ENCODE measurements at regions not wholly inside any gene's neighbourhood (a gene's known extent, or its start where the extent isn't known, plus 50 kb on each side); places are given as distances from the start of the nearest gene placed in this dataset.
A peak's percentile ranks its signal among the peaks of the same experiment; 100 is the strongest.

- Histone ChIP-seq H3K4me1 (ENCODE audit: control insufficient read depth, insufficient read depth, low read length, poor library complexity, severe bottlenecking) (no peaks in the 10 kb centered on the region), H3K36me3 (ENCODE audit: control insufficient read depth, insufficient read depth, low read length) (no peaks in the 10 kb centered on the region), H3K4me3 (ENCODE audit: low read depth, low read length) (no peak overlapping the region), H3K27me3 (ENCODE audit: control insufficient read depth, insufficient read depth, low read length) (peaks cover 9% of the 10 kb centered on the region), H3K27ac (ENCODE audit: insufficient read depth, low read length, poor library complexity, severe bottlenecking) (no peak overlapping the region), H3K9me3 (ENCODE audit: control insufficient read depth in 2 of 2, low read length in 2 of 2) (no peaks in the 10 kb centered on the region)
- Mint-ChIP-seq H3K27me3 (peaks cover 15% of the 10 kb centered on the region), H3K9me3 (peaks cover 0 to 2% (median 0%) of the 10 kb centered on the region in 7 donors), H3K36me3 (no peaks in the 10 kb centered on the region), H3K4me1 (no peaks in the 10 kb centered on the region), H3K27ac (no peak overlapping the region), H3K4me3 (no peak overlapping the region)
- DNase-seq (no peak), ATAC-seq (ENCODE audit: low read depth in 2 of 2) (no peak)
Observed at GRCh38 chr2:234628953-234629352, 132.1 kb upstream of the ARL4C start.

- Histone ChIP-seq H3K36me3 (ENCODE audit: control insufficient read depth, insufficient read depth, low read length) (no peaks in the 10 kb centered on the region), H3K27me3 (ENCODE audit: control insufficient read depth, insufficient read depth, low read length) (peaks cover 9% of the 10 kb centered on the region), H3K4me3 (ENCODE audit: low read depth, low read length) (no peak overlapping the region), H3K27ac (ENCODE audit: insufficient read depth, low read length, poor library complexity, severe bottlenecking) (no peak overlapping the region), H3K4me1 (ENCODE audit: control insufficient read depth, insufficient read depth, low read length, poor library complexity, severe bottlenecking) (no peaks in the 10 kb centered on the region), H3K9me3 (ENCODE audit: control insufficient read depth in 2 of 2, low read length in 2 of 2) (no peaks in the 10 kb centered on the region)
- Mint-ChIP-seq H3K27me3 (peaks cover 15% of the 10 kb centered on the region), H3K4me1 (peaks cover 0 to 2% (median 0%) of the 10 kb centered on the region in 4 donors), H3K4me3 (no peak overlapping the region), H3K27ac (peak overlapping the region in 1 of 3 donors; percentile 35), H3K36me3 (no peaks in the 10 kb centered on the region), H3K9me3 (peaks cover 0 to 2% (median 0%) of the 10 kb centered on the region in 7 donors)
- no peak for DNase-seq
- no peak for ATAC-seq (ENCODE audit: low read depth in 2 of 2)
Observed at GRCh38 chr2:234627308-234627707, 130.4 kb upstream of the ARL4C start.

- no peaks in the 10 kb centered on the region for H3K36me3 Mint-ChIP-seq
- H3K27me3 ChIP-seq (ENCODE audit: control insufficient read depth, insufficient read depth, low read length), result peaks cover 7% of the 10 kb centered on the region
- H3K4me1 Mint-ChIP-seq, result peaks cover 0 to 2% (median 0%) of the 10 kb centered on the region in 4 donors
- H3K27me3 Mint-ChIP-seq, result peaks cover 12% of the 10 kb centered on the region
- ATAC-seq (ENCODE audit: low read depth in 2 of 2) (no peak), DNase-seq (no peak)
- no peaks in the 10 kb centered on the region for H3K9me3 ChIP-seq (ENCODE audit: control insufficient read depth in 2 of 2, low read length in 2 of 2)
- H3K9me3 Mint-ChIP-seq, result peaks cover 0 to 2% (median 0%) of the 10 kb centered on the region in 7 donors
- no peak overlapping the region for H3K27ac ChIP-seq (ENCODE audit: insufficient read depth, low read length, poor library complexity, severe bottlenecking)
- no peak overlapping the region for H3K27ac Mint-ChIP-seq
- no peaks in the 10 kb centered on the region for H3K36me3 ChIP-seq (ENCODE audit: control insufficient read depth, insufficient read depth, low read length)
- no peak overlapping the region for H3K4me3 Mint-ChIP-seq
- H3K4me3 ChIP-seq (ENCODE audit: low read depth, low read length), result no peak overlapping the region
- no peaks in the 10 kb centered on the region for H3K4me1 ChIP-seq (ENCODE audit: control insufficient read depth, insufficient read depth, low read length, poor library complexity, severe bottlenecking)
Observed at GRCh38 chr2:234626566-234627130, 129.8 kb upstream of the ARL4C start.

- DNase-seq, result no peak
Observed at GRCh38 chr2:234625626-234626250, 128.9 kb upstream of the ARL4C start.

GRCh38 chr2:234623521-234623991 is 126.7 kb upstream of the ARL4C start:
- no peak for ATAC-seq (ENCODE audit: low read depth in 2 of 2)
- Mint-ChIP-seq H3K36me3 (no peaks in the 10 kb centered on the region), H3K9me3 (peaks cover 0 to 4% (median 0%) of the 10 kb centered on the region in 7 donors), H3K4me1 (peaks cover 6 to 12% (median 8%) of the 10 kb centered on the region in 4 donors), H3K27ac (no peak overlapping the region), H3K27me3 (peaks cover 7% of the 10 kb centered on the region), H3K4me3 (no peak overlapping the region)
- H3K27ac ChIP-seq (ENCODE audit: insufficient read depth, low read length, poor library complexity, severe bottlenecking), result no peak overlapping the region
- DNase-seq, result no peak
- H3K36me3 ChIP-seq (ENCODE audit: control insufficient read depth, insufficient read depth, low read length), result no peaks in the 10 kb centered on the region
- H3K27me3 ChIP-seq (ENCODE audit: control insufficient read depth, insufficient read depth, low read length), result peaks cover 1% of the 10 kb centered on the region
- no peaks in the 10 kb centered on the region for H3K4me1 ChIP-seq (ENCODE audit: control insufficient read depth, insufficient read depth, low read length, poor library complexity, severe bottlenecking)
- H3K4me3 ChIP-seq (ENCODE audit: low read depth, low read length), result no peak overlapping the region
- no peaks in the 10 kb centered on the region for H3K9me3 ChIP-seq (ENCODE audit: control insufficient read depth in 2 of 2, low read length in 2 of 2)

More at GRCh38 chr2:234625626-234626250, 128.9 kb upstream of the ARL4C start:
- peaks cover 11% of the 10 kb centered on the region for H3K27me3 Mint-ChIP-seq
- no peaks in the 10 kb centered on the region for H3K4me1 ChIP-seq (ENCODE audit: control insufficient read depth, insufficient read depth, low read length, poor library complexity, severe bottlenecking)
- H3K4me3 Mint-ChIP-seq, result no peak overlapping the region
- no peaks in the 10 kb centered on the region for H3K9me3 ChIP-seq (ENCODE audit: control insufficient read depth in 2 of 2, low read length in 2 of 2)
- H3K4me3 ChIP-seq (ENCODE audit: low read depth, low read length), result no peak overlapping the region
- no peak for ATAC-seq (ENCODE audit: low read depth in 2 of 2)
- H3K27me3 ChIP-seq (ENCODE audit: control insufficient read depth, insufficient read depth, low read length), result peaks cover 6% of the 10 kb centered on the region
- H3K4me1 Mint-ChIP-seq, result peaks cover 0 to 2% (median 0%) of the 10 kb centered on the region in 4 donors
- no peaks in the 10 kb centered on the region for H3K36me3 ChIP-seq (ENCODE audit: control insufficient read depth, insufficient read depth, low read length)
- H3K36me3 Mint-ChIP-seq, result no peaks in the 10 kb centered on the region
- H3K9me3 Mint-ChIP-seq, result peaks cover 0 to 2% (median 0%) of the 10 kb centered on the region in 7 donors
- no peak overlapping the region for H3K27ac ChIP-seq (ENCODE audit: insufficient read depth, low read length, poor library complexity, severe bottlenecking)
- H3K27ac Mint-ChIP-seq, result no peak overlapping the region

- Mint-ChIP-seq H3K4me1 (peaks cover 6 to 12% (median 8%) of the 10 kb centered on the region in 4 donors), H3K4me3 (no peak overlapping the region), H3K27me3 (peaks cover 5% of the 10 kb centered on the region), H3K9me3 (peaks cover 0 to 4% (median 0%) of the 10 kb centered on the region in 7 donors), H3K27ac (no peak overlapping the region), H3K36me3 (no peaks in the 10 kb centered on the region)
- Histone ChIP-seq H3K27me3 (ENCODE audit: control insufficient read depth, insufficient read depth, low read length) (no peaks in the 10 kb centered on the region), H3K4me3 (ENCODE audit: low read depth, low read length) (no peak overlapping the region), H3K9me3 (ENCODE audit: control insufficient read depth in 2 of 2, low read length in 2 of 2) (no peaks in the 10 kb centered on the region), H3K36me3 (ENCODE audit: control insufficient read depth, insufficient read depth, low read length) (no peaks in the 10 kb centered on the region), H3K4me1 (ENCODE audit: control insufficient read depth, insufficient read depth, low read length, poor library complexity, severe bottlenecking) (no peaks in the 10 kb centered on the region), H3K27ac (ENCODE audit: insufficient read depth, low read length, poor library complexity, severe bottlenecking) (no peak overlapping the region)
- ATAC-seq (ENCODE audit: low read depth in 2 of 2) (no peak), DNase-seq (no peak)
Observed at GRCh38 chr2:234621120-234621519, 124.2 kb upstream of the ARL4C start.

GRCh38 chr2:234620018-234620417 is 123.1 kb upstream of the ARL4C start:
- Histone ChIP-seq H3K27ac (ENCODE audit: insufficient read depth, low read length, poor library complexity, severe bottlenecking) (no peak overlapping the region), H3K4me1 (ENCODE audit: control insufficient read depth, insufficient read depth, low read length, poor library complexity, severe bottlenecking) (no peaks in the 10 kb centered on the region), H3K27me3 (ENCODE audit: control insufficient read depth, insufficient read depth, low read length) (no peaks in the 10 kb centered on the region), H3K9me3 (ENCODE audit: control insufficient read depth in 2 of 2, low read length in 2 of 2) (no peaks in the 10 kb centered on the region), H3K36me3 (ENCODE audit: control insufficient read depth, insufficient read depth, low read length) (no peaks in the 10 kb centered on the region), H3K4me3 (ENCODE audit: low read depth, low read length) (no peak overlapping the region)
- H3K27ac Mint-ChIP-seq, result no peak overlapping the region
- ATAC-seq (ENCODE audit: low read depth in 2 of 2) (no peak), DNase-seq (peak in 1 of 3 donors; percentile 1)
- peaks cover 0 to 6% (median 0%) of the 10 kb centered on the region in 7 donors for H3K9me3 Mint-ChIP-seq
- H3K4me1 Mint-ChIP-seq, result peaks cover 6 to 12% (median 8%) of the 10 kb centered on the region in 4 donors
- H3K4me3 Mint-ChIP-seq, result no peak overlapping the region
- H3K36me3 Mint-ChIP-seq, result no peaks in the 10 kb centered on the region
- H3K27me3 Mint-ChIP-seq, result peaks cover 11% of the 10 kb centered on the region

Data from CD4-positive, CD25-positive, alpha-beta regulatory T cell (primary cell).